Psoas muscle (tissue), 7 donors: ENCODE measurements at regions not wholly inside any gene's neighbourhood (a gene's known extent, or its start where the extent isn't known, plus 50 kb on each side); places are given as distances from the start of the nearest gene placed in this dataset.

Experiments
- ATAC-seq, 4 donors: fragments of 200-7000 bp; cut with Tn5 transposase; one replicate each; pipeline ENCODE4 v1.9.1; 2020; ENCODE audit warnings: moderate library complexity in 3 of 4, mild to moderate bottlenecking in 2 of 4
- DNase-seq, 2 donors: peaks; one replicate each; pipeline ENCODE4 v3.0.0-alpha.2; 2020
- H3K27ac ChIP-seq: fragments of 200-600 bp; one replicate; pipeline ENCODE4 v1.8.0; 2022
- H3K27me3 ChIP-seq, 3 donors: fragments of 200-600 bp in 1 of 3; one replicate each; pipeline versions ENCODE4 v1.6.1 to v1.8.0; 2013 to 2022; ENCODE audit warnings: low read length in 2 of 3, mild to moderate bottlenecking in 2 of 3, moderate library complexity in 1 of 3; ENCODE audit not compliant: insufficient read depth in 3 of 3
- H3K36me3 ChIP-seq, 2 donors: fragments of 200-600 bp in 1 of 2; one replicate each; pipeline versions ENCODE4 v1.6.1 to v1.8.0; 2013 to 2022; ENCODE audit warnings: low read depth in 1 of 2, mild to moderate bottlenecking in 1 of 2, moderate library complexity in 1 of 2; ENCODE audit not compliant: insufficient read depth in 1 of 2
- H3K4me1 ChIP-seq: fragments of 200-600 bp; one replicate; pipeline ENCODE4 v1.8.0; 2022
- H3K4me3 ChIP-seq: fragments of 200-600 bp; one replicate; pipeline ENCODE4 v1.8.0; 2022; ENCODE audit warnings: mild to moderate bottlenecking
- H3K9me3 ChIP-seq: fragments of 200-600 bp; one replicate; pipeline ENCODE4 v1.8.0; 2022
- CTCF ChIP-seq: fragments of 200-600 bp; IDR thresholded peaks from one replicate; pipeline ENCODE4 v1.8.0; 2022; ENCODE audit warnings: antibody characterized with exemption
- WGBS, 3 donors: extraction: QIAGEN DNeasy Blood & Tissue Kit; methylation state at CpG; one replicate each; pipeline versions ENCODE4 v1.1.6 to v1.1.7; 2013; 5-methylcytosine and 5-hydroxymethylcytosine counted together
- intact Hi-C, 2 donors: fragments of 100-400 bp; cut with DNase I; formaldehyde crosslinking; loops; one replicate each; pipeline versions ENCODE4 v1.11.0 to v1.14.2; 2022
- donor health status: healthy with polysubstance abuse.
- donor health status: DM: no; HTN: no; CAD: no; lungs with moderate emphysema.
- donor health status: Bipolar disorder and iron deficiency.
- donor health status: healthy.
- donor health status: DM: yes; HTN: yes; CAD: no.
- donor health status: DM: no; HTN: no; CAD: no.
- donor health status: DM: yes; HTN: yes; CAD: no.

GRCh38 chr2:66066032-66066431 lies 368.9 kb upstream of the MEIS1 start:
- DNase-seq = no peak
- no peak for TF ChIP-seq CTCF
- no peak overlapping the region for H3K4me3 ChIP-seq
- no peak overlapping the region for H3K27ac ChIP-seq
- H3K9me3 ChIP-seq = no peaks in the 10 kb centered on the region
- H3K27me3 ChIP-seq = no peaks in the 10 kb centered on the region
- intact Hi-C loops = no loop called here
- H3K4me1 ChIP-seq = no peaks in the 10 kb centered on the region
- no peaks in the 10 kb centered on the region for H3K36me3 ChIP-seq
- ATAC-seq = no peak

GRCh38 chr2:66059332-66059731 lies 375.6 kb upstream of the MEIS1 start:
- no peak overlapping the region for H3K4me3 ChIP-seq
- no peak for ATAC-seq
- intact Hi-C loops = no loop called here
- H3K27ac ChIP-seq = no peak overlapping the region
- H3K27me3 ChIP-seq = no peaks in the 10 kb centered on the region
- H3K36me3 ChIP-seq = no peaks in the 10 kb centered on the region
- H3K4me1 ChIP-seq = no peaks in the 10 kb centered on the region
- no peak for TF ChIP-seq CTCF
- no peak for DNase-seq
- H3K9me3 ChIP-seq = no peaks in the 10 kb centered on the region

GRCh38 chr2:66058675-66059074 lies 376.2 kb upstream of the MEIS1 start:
- no peaks in the 10 kb centered on the region for H3K9me3 ChIP-seq
- H3K27ac ChIP-seq = no peak overlapping the region
- H3K4me3 ChIP-seq = no peak overlapping the region
- DNase-seq (no peak), ATAC-seq (no peak)
- H3K4me1 ChIP-seq = no peaks in the 10 kb centered on the region
- no peak for TF ChIP-seq CTCF
- intact Hi-C loops = no loop called here
- no peaks in the 10 kb centered on the region for H3K36me3 ChIP-seq
- no peaks in the 10 kb centered on the region for H3K27me3 ChIP-seq
- 87 to 94% (median 88%) methylated on average over 4 of the region's 4 CpGs for WGBS, 3 donors

- no peak for ATAC-seq
- WGBS, 3 donors = 72 to 78% (median 75%) methylated on average over 1 of the region's 1 CpG
- no peaks in the 10 kb centered on the region for H3K9me3 ChIP-seq
- DNase-seq = no peak
- H3K27ac ChIP-seq = no peak overlapping the region
- intact Hi-C loops = no loop called here
- H3K4me3 ChIP-seq = no peak overlapping the region
- H3K36me3 ChIP-seq = no peaks in the 10 kb centered on the region
- H3K27me3 ChIP-seq = no peaks in the 10 kb centered on the region
- H3K4me1 ChIP-seq = no peaks in the 10 kb centered on the region
- no peak for TF ChIP-seq CTCF
These were observed 377.1 kb upstream of the MEIS1 start for GRCh38 chr2:66057844-66058243.

GRCh38 chr2:66050392-66050791 lies 384.5 kb upstream of the MEIS1 start:
- Histone ChIP-seq H3K36me3 (no peaks in the 10 kb centered on the region), H3K27ac (no peak overlapping the region), H3K27me3 (no peaks in the 10 kb centered on the region), H3K4me1 (no peaks in the 10 kb centered on the region), H3K9me3 (no peaks in the 10 kb centered on the region), H3K4me3 (no peak overlapping the region)
- TF ChIP-seq CTCF = no peak
- intact Hi-C loops = no loop called here
- DNase-seq = no peak
- 51 to 57% (median 54%) methylated on average over 5 of the region's 5 CpGs for WGBS, 3 donors
- no peak for ATAC-seq
